Inflammatory macrophage (primary cell): ENCODE measurements at regions not wholly inside any gene's neighbourhood (a gene's known extent, or its start where the extent isn't known, plus 50 kb on each side); places are given as distances from the start of the nearest gene placed in this dataset.
"Not testable (repeated sequence)": the region's sequence is repeated elsewhere in the genome, so short reads cannot be mapped to it uniquely, and the experiment has no call there.

Experiments
- DNase-seq, 2 donors: peaks; one replicate each; pipeline ENCODE4 v3.0.0-alpha.2; 2020 to 2022

- DNase-seq = not testable (repeated sequence)
These were observed 54.7 kb upstream of the NBPF15 start for GRCh38 chr1:144516172-144516571.

GRCh38 chr1:144516906-144517305 lies 55.4 kb upstream of the NBPF15 start:
- DNase-seq = not testable (repeated sequence)

GRCh38 chr1:144518439-144518838 lies 57.0 kb upstream of the NBPF15 start:
- DNase-seq = not testable (repeated sequence)

DNA sequence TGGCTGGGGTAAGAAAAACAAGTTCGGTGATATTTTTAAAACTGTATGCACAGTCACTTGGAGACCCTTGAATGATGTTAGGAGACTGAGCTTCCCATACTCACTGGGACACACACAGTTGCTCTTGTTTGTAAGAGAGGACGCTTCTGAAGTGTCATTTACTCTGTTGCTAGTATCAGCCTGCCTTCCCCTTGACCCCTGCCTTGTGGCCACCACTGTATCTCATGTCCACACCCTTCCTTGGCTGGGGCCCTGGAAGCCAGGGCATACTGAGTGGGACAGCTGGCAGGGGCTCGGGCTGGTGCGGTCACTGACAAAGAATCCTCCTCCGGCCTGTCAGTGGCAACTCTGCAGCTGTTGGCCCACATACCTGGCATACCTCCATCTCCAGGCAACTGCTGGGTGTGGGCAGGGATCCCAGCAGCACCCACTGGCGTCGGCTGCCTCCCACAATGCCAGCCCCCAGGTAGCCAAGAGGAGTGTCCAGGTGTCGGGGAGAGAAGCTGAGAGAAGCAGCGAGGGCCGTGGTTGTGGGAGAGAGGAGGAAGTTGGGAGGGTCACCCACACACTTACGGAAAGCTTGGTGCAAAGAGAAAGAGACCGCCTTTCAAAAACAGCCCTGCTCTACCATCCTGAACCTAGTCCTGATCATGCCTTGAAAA lies 58.2 kb upstream of the NBPF15 start:
- not testable (repeated sequence) for DNase-seq

DNA sequence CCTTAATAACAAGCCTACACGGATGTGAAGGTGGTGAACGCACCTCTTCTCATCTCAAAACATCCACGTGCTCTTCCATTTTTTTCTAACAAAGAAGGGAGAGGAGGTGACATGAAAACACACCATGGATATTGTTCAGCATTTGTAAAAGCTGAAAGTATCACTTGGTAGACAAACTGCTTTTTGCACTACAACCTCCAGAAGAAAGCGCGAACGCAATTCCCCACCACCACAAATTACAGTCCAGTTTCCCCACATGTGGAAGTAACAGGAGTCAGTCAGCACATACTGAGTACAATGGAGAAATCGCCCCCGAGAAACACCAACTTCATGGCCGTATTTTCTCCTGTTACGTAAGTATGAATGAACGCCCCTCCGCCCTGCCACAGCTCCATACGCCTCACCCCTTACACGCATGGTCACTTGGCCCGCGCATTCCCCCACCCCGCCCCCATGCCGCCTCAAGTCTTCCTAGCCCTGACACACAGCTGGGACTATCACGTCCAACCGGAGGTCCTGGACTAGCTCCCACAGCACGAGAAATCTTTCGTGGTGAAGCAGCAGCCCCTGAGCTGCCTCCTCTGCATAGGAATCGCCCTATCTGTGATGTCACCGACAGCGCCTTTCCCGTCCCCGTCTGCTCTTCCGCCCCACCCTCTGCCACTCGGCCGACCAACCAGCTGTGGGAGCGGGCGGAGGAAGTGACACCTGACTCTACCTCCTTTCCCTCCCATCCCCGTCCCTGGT lies 62.4 kb upstream of the NBPF15 start:
- peak in 1 of 2 donors; percentile 4 for DNase-seq

DNA sequence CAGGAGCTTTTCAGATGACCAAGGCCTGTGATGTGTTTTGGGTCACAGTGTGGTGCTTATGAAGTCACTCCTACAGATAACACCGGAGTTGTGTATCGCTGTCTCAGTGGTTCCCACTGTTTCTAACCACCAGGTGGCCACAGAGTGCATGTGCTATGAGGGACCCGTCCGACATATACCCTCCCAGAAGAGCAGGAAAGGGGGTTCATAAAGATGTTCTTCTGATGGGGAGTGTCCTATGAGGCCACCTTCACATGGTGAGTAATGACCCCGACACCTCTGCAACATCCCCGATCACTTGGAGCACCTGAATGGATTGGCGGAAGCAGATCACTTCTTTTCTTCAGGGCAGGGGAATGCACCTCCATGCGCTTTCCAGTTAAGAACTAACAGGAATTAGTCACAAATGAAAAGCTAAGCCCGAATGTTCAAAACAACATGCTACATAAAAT lies 60.5 kb upstream of the PPIAL4F start:
- not testable (repeated sequence) for DNase-seq

- not testable (repeated sequence) for DNase-seq
These were observed 59.2 kb upstream of the PPIAL4F start for GRCh38 chr1:144533480-144533879.

DNA sequence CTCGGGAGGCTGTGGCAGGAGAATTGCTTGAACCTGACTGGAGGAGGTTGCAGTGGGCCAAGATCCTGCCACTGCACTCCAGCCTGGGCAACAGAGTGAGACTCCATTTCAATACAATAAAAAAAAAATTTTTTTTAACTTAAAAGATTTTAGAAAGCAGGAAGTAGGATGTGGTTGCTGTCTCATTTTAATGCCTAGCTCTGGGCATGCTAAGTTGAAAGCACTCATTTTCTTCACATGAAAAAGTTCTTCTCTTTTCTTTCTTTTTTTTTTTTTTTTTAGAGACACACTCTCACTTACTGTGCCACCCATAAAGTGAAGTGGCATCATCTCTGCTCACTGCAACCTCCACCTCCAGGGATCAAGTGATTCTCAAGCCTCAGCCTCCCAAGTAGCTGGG lies 58.4 kb upstream of the PPIAL4F start:
- DNase-seq = not testable (repeated sequence)

DNA sequence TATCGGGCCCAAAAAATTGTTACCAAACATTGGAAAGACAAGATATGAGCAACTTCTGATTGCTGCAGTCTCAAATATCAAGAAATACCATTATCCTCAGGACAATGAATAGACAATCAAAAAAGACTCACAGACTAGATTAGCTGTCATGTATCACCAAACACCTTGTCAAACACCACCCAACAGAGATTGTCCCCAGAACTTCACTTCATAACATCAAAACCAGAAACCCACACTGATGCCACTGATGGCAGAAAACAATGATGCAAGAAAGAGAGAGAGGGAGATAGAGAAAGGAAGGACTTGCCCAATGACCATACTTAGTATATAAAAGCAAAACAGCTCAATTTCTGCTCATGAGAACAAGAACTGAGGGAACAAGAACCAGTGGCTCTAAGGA lies 56.0 kb upstream of the PPIAL4F start:
- DNase-seq = not testable (repeated sequence)

GRCh38 chr1:144537234-144537633 lies 55.5 kb upstream of the PPIAL4F start:
- peak; percentile 2 to 23 for DNase-seq

- not testable (repeated sequence) for DNase-seq
These were observed 54.0 kb upstream of the PPIAL4F start for GRCh38 chr1:144538736-144539135.

DNA sequence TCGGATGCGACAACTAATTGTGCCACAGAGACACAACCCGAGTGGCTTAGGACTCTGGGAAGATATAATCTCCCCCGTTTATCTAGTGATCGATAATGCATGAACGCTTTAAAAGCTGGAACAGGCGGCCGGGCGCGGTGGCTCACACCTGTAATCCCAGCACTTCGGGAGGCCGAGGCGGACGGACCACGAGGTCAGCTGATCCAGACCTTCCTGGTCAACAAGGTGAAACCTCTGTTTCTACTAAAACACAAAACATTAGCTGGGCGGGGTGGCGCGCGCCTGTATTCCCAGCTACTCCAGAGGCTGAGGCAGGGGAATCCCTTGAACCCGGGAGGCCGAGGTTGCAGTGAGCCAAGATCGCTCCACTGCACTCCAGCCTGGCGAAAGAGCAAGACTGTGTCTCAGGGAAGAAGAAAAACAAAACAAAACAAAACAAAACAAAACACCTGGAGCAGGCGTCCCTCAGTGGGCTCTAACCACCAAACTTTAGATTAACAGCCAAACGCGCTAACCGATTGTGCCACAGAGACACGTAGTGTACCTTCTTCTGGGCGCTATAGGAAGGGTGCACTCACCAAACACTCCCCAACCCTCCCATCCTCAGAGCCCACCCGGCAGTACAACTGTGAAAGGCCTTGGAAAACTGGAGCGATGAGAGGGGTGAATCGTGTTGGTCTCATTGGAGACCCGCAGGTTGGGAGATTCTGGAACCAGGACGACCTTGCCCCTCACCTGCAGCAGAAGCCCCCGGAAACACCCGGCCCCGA lies 53.3 kb upstream of the PPIAL4F start:
- DNase-seq = not testable (repeated sequence)
